Inferior parietal cortex (tissue), 1 donor: ENCODE measurements at regions not wholly inside any gene's neighbourhood (a gene's known extent, or its start where the extent isn't known, plus 50 kb on each side); places are given as distances from the start of the nearest gene placed in this dataset.

ENCODE experiments used
- DNase-seq: peaks from one replicate; pipeline ENCODE4 v3.0.0-alpha.2; 2016; ENCODE audit errors: extremely low spot score

- no peak for DNase-seq
Observed at GRCh38 chr3:18044971-18045880, 302.8 kb upstream of the TBC1D5 start.

DNA sequence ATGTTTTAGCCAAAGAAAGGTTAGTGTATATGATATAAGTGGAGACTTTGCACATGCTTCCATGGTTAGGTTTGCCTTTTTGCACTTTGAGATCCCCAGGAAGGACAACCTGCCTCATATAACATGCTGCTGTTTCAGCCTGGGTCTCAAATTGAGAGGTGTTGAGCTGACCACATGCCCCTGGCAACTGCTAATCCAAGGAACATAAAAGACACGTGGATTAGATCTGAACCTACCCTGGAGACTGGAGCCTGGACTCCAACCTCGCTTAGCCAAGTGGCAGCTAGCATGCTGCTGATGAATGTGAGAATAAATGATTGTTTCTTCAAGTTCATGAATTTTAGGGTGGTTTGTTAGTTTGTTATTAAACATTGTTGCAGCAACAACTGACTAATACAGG is 301.8 kb upstream of the TBC1D5 start:
- no peak for DNase-seq

- no peak for DNase-seq
Observed at GRCh38 chr3:18036450-18036815, 294.0 kb upstream of the TBC1D5 start.

DNA sequence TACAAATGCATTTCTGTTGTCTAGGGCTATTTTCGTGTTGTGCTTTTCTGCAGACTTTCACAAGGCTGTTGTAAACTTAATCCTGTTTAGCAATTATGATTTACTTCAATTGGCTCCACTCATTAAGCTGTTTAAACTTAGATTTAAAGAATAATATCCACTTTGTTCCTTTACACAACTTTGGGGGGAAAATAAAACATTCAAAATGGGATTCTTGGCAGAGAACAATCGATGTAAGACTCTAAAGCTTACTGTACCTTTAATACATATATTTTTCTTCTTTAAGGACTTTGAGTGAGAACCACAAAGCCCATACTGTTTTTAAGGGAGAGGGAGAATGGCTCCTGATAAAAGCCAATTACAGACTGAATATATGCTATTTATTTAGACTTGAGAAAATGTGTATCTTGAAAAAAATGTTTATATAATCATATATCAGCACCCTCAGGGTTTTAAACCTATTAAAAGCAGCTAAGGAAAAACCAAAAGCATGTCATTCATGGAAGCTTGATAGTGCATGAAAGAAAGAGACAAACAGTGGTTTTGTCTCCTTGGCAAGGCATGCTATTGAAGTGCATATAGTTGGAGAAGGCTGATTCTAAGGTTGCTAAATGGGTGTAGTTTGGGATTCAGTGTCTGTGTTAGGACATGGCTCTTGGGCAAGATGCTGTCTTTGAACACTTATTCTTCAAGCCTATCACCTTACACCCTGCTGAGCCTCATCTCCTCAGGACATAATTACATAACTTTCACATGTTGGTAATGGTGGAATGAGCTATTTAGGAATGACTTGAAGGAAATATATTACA is 293.4 kb upstream of the TBC1D5 start:
- no peak for DNase-seq

DNA sequence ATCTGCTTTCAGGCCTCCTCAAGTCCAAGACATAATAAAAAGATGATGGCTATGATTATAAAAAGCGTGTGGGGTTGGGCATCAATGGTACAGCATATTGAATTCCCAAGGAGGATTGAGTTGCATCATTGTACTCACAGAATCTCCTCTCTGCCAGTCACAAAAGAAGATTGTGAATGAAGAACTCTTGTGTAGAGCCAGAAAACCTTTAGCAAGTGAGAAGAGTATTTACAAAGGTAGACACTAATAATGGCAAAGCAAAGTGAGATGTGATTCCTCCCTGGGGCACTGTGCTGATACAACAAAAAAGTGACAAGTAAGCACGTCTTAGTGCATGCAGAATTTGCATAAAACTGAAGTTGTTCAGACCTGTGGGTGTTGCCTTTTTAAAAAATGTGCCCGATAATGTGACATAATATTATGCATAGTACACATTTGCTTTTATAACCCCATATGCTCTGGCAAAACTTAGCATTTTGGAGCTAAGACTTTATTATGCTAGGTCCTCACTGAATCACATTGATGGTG is 291.2 kb upstream of the TBC1D5 start:
- DNase-seq: no peak

- DNase-seq: no peak
Observed at GRCh38 chr3:18030371-18030870, 288.0 kb upstream of the TBC1D5 start.

DNA sequence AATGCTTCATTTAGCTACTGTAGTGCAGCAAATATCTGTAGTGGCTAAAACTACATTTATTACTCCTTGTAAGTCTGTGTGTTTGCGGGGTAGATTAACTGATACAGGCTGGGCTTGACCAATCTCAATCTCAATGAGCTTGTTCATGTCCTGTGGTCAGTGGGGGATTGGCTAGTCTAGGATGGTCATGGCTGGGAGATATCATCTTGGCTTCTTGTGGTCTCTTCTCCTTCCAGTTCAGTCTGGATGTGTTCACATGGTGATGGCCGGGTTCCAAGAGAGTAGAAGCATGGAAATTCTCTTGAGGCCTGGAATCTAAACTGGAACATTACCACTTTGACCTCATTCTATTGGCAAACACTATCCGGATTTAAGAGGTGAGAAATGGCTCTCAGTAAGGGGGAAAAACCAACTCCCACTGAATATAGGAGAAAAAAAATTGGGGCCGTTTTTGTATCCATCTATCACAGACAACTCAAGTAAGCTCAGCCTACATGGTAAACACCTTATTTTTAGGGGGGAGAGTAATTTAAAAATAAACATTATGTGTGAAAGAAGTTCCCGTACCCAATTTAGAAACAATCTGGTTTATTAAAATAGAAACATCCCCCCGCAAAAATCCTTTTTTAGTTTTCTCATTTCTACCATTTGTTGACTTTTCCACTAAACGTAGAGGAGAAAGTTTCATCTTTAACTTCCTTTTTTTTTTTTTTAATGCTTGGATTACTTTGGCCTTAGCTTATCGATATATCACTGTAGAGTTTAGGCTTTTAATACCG is 284.9 kb upstream of the TBC1D5 start:
- DNase-seq: no peak

GRCh38 chr3:18024715-18025114 is 282.3 kb upstream of the TBC1D5 start:
- DNase-seq: no peak

- DNase-seq: no peak
Observed at GRCh38 chr3:18019161-18019495, 276.7 kb upstream of the TBC1D5 start.

DNA sequence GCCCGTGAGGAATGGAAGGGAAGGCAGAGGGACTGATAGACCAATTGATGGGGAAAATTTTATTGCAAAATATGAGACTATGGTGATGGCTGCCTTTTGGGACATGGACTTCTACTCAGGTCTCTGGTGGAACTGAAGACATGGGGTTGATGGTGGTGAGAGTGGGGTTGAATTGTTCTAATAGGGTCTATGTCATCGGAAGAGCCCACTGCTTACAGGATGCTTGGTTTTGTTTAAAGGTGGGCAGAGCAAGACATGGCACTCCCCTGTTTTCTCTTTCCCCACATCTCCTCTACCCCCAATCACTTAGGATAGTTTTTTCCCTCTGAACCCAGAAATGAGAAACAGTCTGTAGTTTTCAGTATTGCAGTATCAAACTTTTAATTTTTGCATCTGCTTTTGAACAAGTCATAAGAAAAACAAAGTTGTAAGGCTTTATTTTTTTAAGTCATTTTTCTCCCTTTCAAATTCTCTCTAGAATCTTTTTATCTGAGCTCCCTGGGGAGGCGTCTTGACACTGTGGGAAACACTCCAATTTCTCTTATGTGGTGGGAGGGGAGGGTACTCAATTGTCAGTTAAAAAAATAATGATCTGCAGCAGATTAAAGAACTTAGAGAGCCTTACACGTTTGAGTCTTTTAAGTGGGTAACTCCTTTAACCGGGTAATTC is 276.2 kb upstream of the TBC1D5 start:
- no peak for DNase-seq

DNA sequence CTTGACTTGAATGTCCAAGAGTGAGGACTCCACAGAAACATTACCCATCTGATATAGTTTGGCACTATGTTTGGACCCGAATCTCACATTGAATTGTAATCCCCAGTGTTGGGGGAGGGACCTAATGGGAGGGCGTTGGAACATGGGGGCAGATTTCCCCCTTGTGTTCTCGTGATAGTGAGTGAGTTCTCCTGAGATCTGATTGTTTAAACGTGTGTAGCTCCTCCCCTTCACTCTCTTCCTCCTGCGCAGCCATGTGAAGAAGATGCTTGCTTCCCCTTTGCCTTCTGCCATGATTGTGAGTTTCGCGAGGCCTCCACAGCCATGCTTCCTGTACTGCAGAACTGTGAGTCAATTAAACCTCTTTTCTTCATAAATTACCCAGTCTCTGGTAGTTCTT is 273.9 kb upstream of the TBC1D5 start:
- DNase-seq: no peak

- no peak for DNase-seq
Observed at GRCh38 chr3:18012933-18013332, 270.5 kb upstream of the TBC1D5 start.

DNA sequence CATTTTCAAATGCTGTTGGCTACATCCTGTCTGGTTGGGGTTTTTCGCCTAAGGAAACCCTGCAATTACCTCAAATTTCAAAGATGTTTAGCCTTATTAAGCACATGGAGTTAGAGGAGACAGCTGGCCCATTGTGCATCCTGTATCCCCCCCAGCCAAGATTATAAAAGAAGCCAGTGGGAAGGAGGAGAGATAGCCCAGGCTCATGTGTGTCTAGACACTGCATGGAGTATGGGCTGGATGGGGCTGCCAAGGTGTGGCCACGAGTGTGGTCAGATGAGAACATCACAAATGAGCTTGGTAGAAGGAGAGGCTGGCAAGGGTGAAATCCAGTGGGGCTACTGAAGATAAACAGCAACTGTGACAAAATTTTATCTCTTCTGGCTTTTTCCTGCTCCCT is 270.0 kb upstream of the TBC1D5 start:
- DNase-seq: no peak

GRCh38 chr3:18011387-18011786 is 269.0 kb upstream of the TBC1D5 start:
- no peak for DNase-seq

DNA sequence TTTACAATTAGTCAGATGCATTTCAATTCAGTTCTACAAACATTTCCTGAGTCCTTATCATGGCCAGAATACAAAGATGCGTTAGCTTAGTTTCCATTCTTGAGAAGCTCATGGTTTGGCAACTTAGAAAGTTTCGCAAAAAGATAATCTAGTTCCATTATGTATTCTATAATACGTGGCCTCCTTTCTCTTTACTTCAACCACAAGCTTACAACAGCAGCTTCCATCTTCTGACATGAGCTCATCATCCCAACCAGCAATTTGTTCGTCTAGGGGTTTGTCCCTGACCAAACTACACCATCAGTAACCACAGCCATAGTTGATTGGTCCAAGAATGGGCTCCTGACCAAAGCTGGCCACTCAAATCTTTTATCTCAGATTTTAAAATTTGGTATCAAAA is 267.6 kb upstream of the TBC1D5 start:
- DNase-seq: no peak

- DNase-seq: no peak
Observed at GRCh38 chr3:18008706-18009368, 266.4 kb upstream of the TBC1D5 start.

- no peak for DNase-seq
Observed at GRCh38 chr3:18007980-18008379, 265.5 kb upstream of the TBC1D5 start.

- no peak for DNase-seq
Observed at GRCh38 chr3:17995769-17996168, 253.3 kb upstream of the TBC1D5 start.

GRCh38 chr3:17994167-17994566 is 251.7 kb upstream of the TBC1D5 start:
- DNase-seq: no peak

GRCh38 chr3:17990390-17990789 is 248.0 kb upstream of the TBC1D5 start:
- DNase-seq: no peak

- DNase-seq: no peak
Observed at GRCh38 chr3:17986348-17986816, 244.0 kb upstream of the TBC1D5 start.
